ENCODE measurements at regions not wholly inside any gene's neighbourhood (a gene's known extent, or its start where the extent isn't known, plus 50 kb on each side); places are given as distances from the start of the nearest gene placed in this dataset.

DNA sequence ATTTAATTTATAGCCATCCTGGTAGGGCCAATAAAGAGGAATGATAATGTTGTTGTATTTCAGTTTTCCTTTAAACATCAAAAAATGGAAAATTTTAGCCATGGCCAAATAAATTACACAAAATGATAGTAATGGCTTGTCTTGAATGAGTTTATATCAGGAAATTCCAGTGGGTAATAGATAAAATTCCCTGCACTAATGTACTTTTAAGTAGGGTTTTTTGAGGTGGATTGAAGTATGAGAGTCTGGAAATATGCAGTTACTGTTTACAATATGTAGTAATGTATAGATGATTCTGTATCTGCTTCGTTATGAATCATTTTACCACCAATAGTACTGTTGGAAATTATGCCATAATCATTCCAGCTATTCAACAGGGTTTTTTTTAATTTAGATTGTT is 219.4 kb upstream of the ROBO2 start:
- TF ChIP-seq, protein P1, sequence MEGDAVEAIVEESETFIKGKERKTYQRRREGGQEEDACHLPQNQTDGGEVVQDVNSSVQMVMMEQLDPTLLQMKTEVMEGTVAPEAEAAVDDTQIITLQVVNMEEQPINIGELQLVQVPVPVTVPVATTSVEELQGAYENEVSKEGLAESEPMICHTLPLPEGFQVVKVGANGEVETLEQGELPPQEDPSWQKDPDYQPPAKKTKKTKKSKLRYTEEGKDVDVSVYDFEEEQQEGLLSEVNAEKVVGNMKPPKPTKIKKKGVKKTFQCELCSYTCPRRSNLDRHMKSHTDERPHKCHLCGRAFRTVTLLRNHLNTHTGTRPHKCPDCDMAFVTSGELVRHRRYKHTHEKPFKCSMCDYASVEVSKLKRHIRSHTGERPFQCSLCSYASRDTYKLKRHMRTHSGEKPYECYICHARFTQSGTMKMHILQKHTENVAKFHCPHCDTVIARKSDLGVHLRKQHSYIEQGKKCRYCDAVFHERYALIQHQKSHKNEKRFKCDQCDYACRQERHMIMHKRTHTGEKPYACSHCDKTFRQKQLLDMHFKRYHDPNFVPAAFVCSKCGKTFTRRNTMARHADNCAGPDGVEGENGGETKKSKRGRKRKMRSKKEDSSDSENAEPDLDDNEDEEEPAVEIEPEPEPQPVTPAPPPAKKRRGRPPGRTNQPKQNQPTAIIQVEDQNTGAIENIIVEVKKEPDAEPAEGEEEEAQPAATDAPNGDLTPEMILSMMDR (IDR thresholded peaks at IDR 0.05; ENCODE audit: borderline replicate concordance, extremely low read depth, low read length, poor library complexity, severe bottlenecking) = no peak
- TF ChIP-seq EZH2 (IDR thresholded peaks at IDR 0.05; ENCODE audit: borderline replicate concordance, low read depth, low read length, severe bottlenecking) = no peak

Data from DND-41 (cell line).